Ovary (tissue), 7 donors: ENCODE measurements at regions not wholly inside any gene's neighbourhood (a gene's known extent, or its start where the extent isn't known, plus 50 kb on each side); places are given as distances from the start of the nearest gene placed in this dataset.

ENCODE experiments used
- DNase-seq, 5 donors: peaks; one replicate each; pipeline ENCODE4 v3.0.0-alpha.2; 2019 to 2020
- H3K27ac ChIP-seq, 2 donors: fragments of 200-600 bp; one replicate each; pipeline versions ENCODE4 v1.5.1 to v1.8.0; 2019 to 2022
- H3K27me3 ChIP-seq: fragments of 200-600 bp; one replicate; pipeline ENCODE4 v1.8.0; 2022
- H3K36me3 ChIP-seq: fragments of 200-600 bp; sonication (generic); one replicate; pipeline ENCODE4 v1.5.1; 2019
- H3K4me1 ChIP-seq: one replicate; pipeline ENCODE4 v1.8.1; 2013; ENCODE audit warnings: mild to moderate bottlenecking, moderate library complexity; ENCODE audit not compliant: insufficient read depth
- H3K4me3 ChIP-seq: fragments of 200-600 bp; sonication (generic); one replicate; pipeline ENCODE4 v1.5.1; 2017
- H3K9me3 ChIP-seq, 2 donors: fragments of 200-600 bp in 1 of 2; sonication (generic) in 1 of 2; one replicate each; pipeline versions ENCODE4 v1.5.1 to v1.8.1; 2013 to 2019; ENCODE audit warnings: mild to moderate bottlenecking in 1 of 2, moderate library complexity in 1 of 2
- EP300 ChIP-seq: sonication (generic); formaldehyde crosslinking; IDR thresholded peaks from one replicate; pipeline ENCODE4 v1.6.1; 2017; ENCODE audit warnings: antibody characterized with exemption
- POLR2A ChIP-seq: fragments of 450-650 bp; IDR thresholded peaks from one replicate; pipeline ENCODE4 v1.6.1; 2017; ENCODE audit warnings: antibody characterized with exemption, mild to moderate bottlenecking, moderate library complexity
- WGBS, 3 donors: extraction: QIAGEN DNeasy Blood & Tissue Kit in 1 of 3; methylation state at CpG; one replicate each; pipeline versions ENCODE4 v1.1.5 to v1.1.7; 2013 to 2017; 5-methylcytosine and 5-hydroxymethylcytosine counted together
- intact Hi-C, 4 donors: fragments of 100-400 bp; cut with DNase I; formaldehyde crosslinking; loops; one replicate each; pipeline versions ENCODE4 v1.11.0 to v1.15.1; 2022 to 2023
- TF ChIP-seq, protein P1 (sequence below), 3 donors: fragments of 450-650 bp in 2 of 3; fragments of 200-600 bp in 1 of 3; IDR thresholded peaks; one replicate each; pipeline versions ENCODE4 v1.5.1 to v1.8.0; 2016 to 2022; ENCODE audit warnings: antibody characterized with exemption in 3 of 3, mild to moderate bottlenecking in 1 of 3
- donor health status: DM: no; HTN: no; CAD: no; lungs with moderate emphysema.
- donor health status: DM: no; HTN: no; CAD: no.
- donor health status: Bipolar disorder and iron deficiency.
- donor health status: DM: no; HTN: no; CAD: no.
- donor health status: DM: yes; HTN: yes; CAD: no.

DNA sequence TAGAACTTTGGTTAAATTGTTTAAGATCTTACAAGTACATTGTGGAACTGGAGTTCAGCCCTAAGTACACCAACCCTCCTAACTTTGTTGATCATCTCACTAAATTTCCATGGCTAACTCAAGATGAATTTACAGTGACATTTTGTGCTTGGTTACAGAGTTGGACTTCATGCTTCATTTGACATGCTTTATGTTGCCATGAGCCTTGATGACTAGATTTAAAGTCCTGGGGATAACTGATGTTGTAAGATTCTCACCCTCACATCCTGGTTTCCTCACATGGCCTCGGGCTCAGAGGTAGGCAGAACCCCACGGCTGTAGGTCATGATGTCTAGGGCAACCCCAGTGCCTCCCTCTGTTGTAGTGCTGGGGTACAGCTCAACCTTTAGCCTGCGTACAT, 397.2 kb upstream of the IGFBP3 start:
- no peaks in the 10 kb centered on the region for H3K9me3 ChIP-seq
- no peak for DNase-seq
- TF ChIP-seq POLR2A, result no peak
- TF ChIP-seq, protein P1, sequence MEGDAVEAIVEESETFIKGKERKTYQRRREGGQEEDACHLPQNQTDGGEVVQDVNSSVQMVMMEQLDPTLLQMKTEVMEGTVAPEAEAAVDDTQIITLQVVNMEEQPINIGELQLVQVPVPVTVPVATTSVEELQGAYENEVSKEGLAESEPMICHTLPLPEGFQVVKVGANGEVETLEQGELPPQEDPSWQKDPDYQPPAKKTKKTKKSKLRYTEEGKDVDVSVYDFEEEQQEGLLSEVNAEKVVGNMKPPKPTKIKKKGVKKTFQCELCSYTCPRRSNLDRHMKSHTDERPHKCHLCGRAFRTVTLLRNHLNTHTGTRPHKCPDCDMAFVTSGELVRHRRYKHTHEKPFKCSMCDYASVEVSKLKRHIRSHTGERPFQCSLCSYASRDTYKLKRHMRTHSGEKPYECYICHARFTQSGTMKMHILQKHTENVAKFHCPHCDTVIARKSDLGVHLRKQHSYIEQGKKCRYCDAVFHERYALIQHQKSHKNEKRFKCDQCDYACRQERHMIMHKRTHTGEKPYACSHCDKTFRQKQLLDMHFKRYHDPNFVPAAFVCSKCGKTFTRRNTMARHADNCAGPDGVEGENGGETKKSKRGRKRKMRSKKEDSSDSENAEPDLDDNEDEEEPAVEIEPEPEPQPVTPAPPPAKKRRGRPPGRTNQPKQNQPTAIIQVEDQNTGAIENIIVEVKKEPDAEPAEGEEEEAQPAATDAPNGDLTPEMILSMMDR (IDR thresholded peaks at IDR 0.05), result no peak
- no peak for TF ChIP-seq EP300
- 78 to 81% (median 81%) methylated on average over 3 of the region's 3 CpGs for WGBS, 3 donors
- no peak overlapping the region for H3K4me3 ChIP-seq
- H3K36me3 ChIP-seq, result no peaks in the 10 kb centered on the region
- no peaks in the 10 kb centered on the region for H3K27me3 ChIP-seq
- intact Hi-C loops, result loop anchor here in 1 of 4 donors (1.0 kb wide), 1 partner anchor 205 kb away; no protein-coding TSS in a partner anchor
- no peak overlapping the region for H3K27ac ChIP-seq
- no peaks in the 10 kb centered on the region for H3K4me1 ChIP-seq

DNA sequence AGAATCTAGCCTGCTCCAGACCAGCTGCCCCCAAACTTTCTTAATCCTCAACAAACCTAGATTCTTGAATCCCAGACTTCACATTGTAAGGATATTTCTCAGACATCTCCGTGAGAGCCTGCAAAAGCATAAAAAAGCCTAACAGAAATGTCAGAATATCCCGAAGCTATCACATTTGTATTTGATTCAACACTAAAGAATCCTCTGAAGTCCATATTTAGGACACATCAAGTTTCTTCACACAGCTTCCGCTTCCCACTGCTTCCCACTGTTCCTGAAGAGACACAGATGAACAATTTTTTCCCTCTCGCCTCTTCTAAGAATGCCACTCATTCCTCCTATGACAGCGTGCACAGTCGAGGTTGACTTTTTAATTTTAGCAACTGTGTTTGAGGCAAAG, 396.2 kb upstream of the IGFBP3 start:
- DNase-seq, result no peak
- H3K9me3 ChIP-seq, result no peaks in the 10 kb centered on the region
- TF ChIP-seq EP300 (no peak), POLR2A (no peak)
- TF ChIP-seq, protein P1 (IDR thresholded peaks at IDR 0.05), result no peak
- no peak overlapping the region for H3K27ac ChIP-seq
- no peak overlapping the region for H3K4me3 ChIP-seq
- no peaks in the 10 kb centered on the region for H3K4me1 ChIP-seq
- WGBS, 3 donors, result 83 to 90% (median 86%) methylated on average over 6 of the region's 6 CpGs
- H3K36me3 ChIP-seq, result no peaks in the 10 kb centered on the region
- intact Hi-C loops, result no loop called here
- no peaks in the 10 kb centered on the region for H3K27me3 ChIP-seq

DNA sequence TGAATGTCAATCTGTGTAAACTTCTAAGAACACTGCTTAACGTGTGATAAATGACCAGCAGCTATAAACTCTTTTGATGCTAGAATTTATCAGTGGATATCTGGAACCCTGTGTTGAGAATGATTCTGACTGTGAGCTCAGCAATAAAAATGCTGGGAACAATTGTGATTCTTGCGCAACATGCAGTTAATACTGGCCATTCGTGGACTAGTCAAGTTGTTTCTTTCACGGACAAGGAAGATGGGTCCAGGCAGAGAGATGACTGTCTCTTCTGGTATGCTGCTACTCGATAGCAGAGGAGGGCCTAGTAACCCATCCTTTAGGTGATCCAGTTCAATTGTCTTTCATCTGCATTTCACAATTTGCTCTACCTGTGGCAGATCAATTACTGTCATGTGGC, 394.8 kb upstream of the IGFBP3 start:
- no peaks in the 10 kb centered on the region for H3K9me3 ChIP-seq
- H3K4me3 ChIP-seq, result no peak overlapping the region
- no peaks in the 10 kb centered on the region for H3K36me3 ChIP-seq
- no peak for TF ChIP-seq POLR2A
- TF ChIP-seq, protein P1 (IDR thresholded peaks at IDR 0.05), result no peak
- no peak for TF ChIP-seq EP300
- H3K27me3 ChIP-seq, result no peaks in the 10 kb centered on the region
- intact Hi-C loops, result no loop called here
- WGBS, 3 donors, result 79 to 92% (median 84%) methylated on average over 5 of the region's 5 CpGs
- no peaks in the 10 kb centered on the region for H3K4me1 ChIP-seq
- no peak overlapping the region for H3K27ac ChIP-seq
- no peak for DNase-seq

DNA sequence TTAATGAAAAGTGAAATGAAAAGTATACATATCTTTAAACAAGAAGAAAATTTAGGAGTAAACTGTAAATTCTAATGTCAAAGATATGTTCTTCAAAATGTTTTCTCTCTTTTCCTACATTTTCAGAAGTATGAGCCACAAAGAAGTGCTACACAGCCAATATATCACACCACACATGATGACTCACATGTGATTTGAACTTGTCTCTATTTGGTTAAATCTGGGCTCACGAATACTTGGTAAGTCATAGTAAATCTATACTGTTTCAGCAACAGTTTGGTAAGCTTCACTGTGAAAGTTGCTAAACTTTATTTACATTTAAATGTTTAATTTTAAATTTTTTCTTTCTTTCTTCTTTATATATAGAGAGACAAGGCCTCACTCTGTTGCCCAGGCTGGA, 380.6 kb upstream of the IGFBP3 start:
- no peak for DNase-seq
- Histone ChIP-seq H3K9me3 (no peaks in the 10 kb centered on the region), H3K27me3 (no peaks in the 10 kb centered on the region), H3K36me3 (no peaks in the 10 kb centered on the region), H3K4me3 (no peak overlapping the region), H3K4me1 (no peaks in the 10 kb centered on the region), H3K27ac (no peak overlapping the region)
- intact Hi-C loops, result no loop called here
- WGBS, 3 donors, result 86 to 89% (median 89%) methylated on average over 1 of the region's 1 CpG
- TF ChIP-seq EP300, result no peak
- no peak for TF ChIP-seq POLR2A
- TF ChIP-seq, protein P1 (IDR thresholded peaks at IDR 0.05), result no peak

DNA sequence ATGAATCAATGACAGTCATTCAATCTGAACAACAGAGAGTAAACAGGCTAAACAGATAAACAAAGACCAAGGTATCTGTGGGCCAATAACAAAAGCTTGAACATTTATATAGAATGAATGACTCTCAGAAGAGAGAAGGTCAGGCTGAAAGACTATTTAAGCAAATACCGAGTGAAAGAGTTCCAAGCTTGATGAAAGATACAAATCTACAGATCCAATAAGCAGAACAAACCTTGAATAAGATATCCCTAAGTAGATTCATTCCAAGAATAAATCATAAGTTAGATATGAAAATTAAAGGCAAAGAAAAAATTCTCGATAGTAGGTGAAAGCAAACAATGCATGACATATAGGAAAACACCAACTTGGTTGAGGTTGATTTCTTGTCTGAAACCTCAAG, 376.4 kb upstream of the IGFBP3 start:
- TF ChIP-seq POLR2A, result no peak
- TF ChIP-seq EP300, result no peak
- TF ChIP-seq, protein P1 (IDR thresholded peaks at IDR 0.05), result no peak
- H3K4me3 ChIP-seq, result no peak overlapping the region
- 92 to 99% (median 95%) methylated on average over 2 of the region's 2 CpGs for WGBS, 3 donors
- intact Hi-C loops, result no loop called here
- no peak for DNase-seq
- H3K9me3 ChIP-seq, result no peaks in the 10 kb centered on the region
- H3K27ac ChIP-seq, result no peak overlapping the region
- H3K36me3 ChIP-seq, result no peaks in the 10 kb centered on the region
- H3K27me3 ChIP-seq, result no peaks in the 10 kb centered on the region
- no peaks in the 10 kb centered on the region for H3K4me1 ChIP-seq
